IMR-90 (cell line): ENCODE measurements at regions not wholly inside any gene's neighbourhood (a gene's known extent, or its start where the extent isn't known, plus 50 kb on each side); places are given as distances from the start of the nearest gene placed in this dataset.
A peak's percentile ranks its signal among the peaks of the same experiment; 100 is the strongest.

Experiments used
- ATAC-seq: fragments of 200-7000 bp; cut with Tn5 transposase; 2 replicates; pipeline ENCODE4 v1.9.1; 2020; ENCODE audit warnings: low read depth, mild to moderate bottlenecking, moderate library complexity
- BruUV-seq: library from RNA; stranded (reverse); fragments of 400-500 nt; replicated peaks from 2 replicates; lab custom pipeline; 2021; lab: Mats Ljungman, UMichigan
- CTCF ChIA-PET: fragments of 300-600 bp; formaldehyde crosslinking; extraction: SDS; loops from one replicate; lab custom pipeline; 2021; ENCODE audit warnings: antibody characterized with exemption; lab: Yijun Ruan, JAX
- POLR2A ChIA-PET: fragments of 300-600 bp; sonication (Branson Sonifier 250); formaldehyde crosslinking; loops from one replicate; lab custom pipeline; 2022; ENCODE audit warnings: antibody characterized with exemption; ENCODE audit not compliant: unreplicated experiment; lab: Charles Lee
- DNase-seq: peaks from one replicate; pipeline ENCODE4 v3.0.0; 2013
- H2AFZ ChIP-seq: replicated peaks from 2 replicates; pipeline ENCODE3; 2013; ENCODE audit warnings: low read length, mild to moderate bottlenecking; ENCODE audit not compliant: poor library complexity
- H2AK5ac ChIP-seq: 2 replicates; pipeline ENCODE4 v1.6.1; 2013; ENCODE audit warnings: low read depth, low read length, inconsistent platforms
- H2AK9ac ChIP-seq: replicated peaks from 2 replicates; pipeline ENCODE3; 2013; ENCODE audit warnings: mild to moderate bottlenecking, low read depth, low read length, moderate library complexity; ENCODE audit not compliant: poor library complexity
- H2BK120ac ChIP-seq: 2 replicates; pipeline ENCODE4 v1.6.1; 2013; ENCODE audit warnings: low read depth, low read length, inconsistent platforms
- H2BK15ac ChIP-seq: 3 replicates; pipeline ENCODE4 v1.6.1; 2013; ENCODE audit warnings: low read depth, low read length, inconsistent platforms
- H2BK20ac ChIP-seq: 2 replicates; pipeline ENCODE4 v1.6.1; 2013; ENCODE audit warnings: low read depth, mild to moderate bottlenecking, inconsistent platforms, low read length, moderate library complexity
- H2BK5ac ChIP-seq: 2 replicates; pipeline ENCODE4 v1.6.1; 2013; ENCODE audit warnings: mild to moderate bottlenecking, low read depth, low read length, inconsistent platforms; ENCODE audit not compliant: poor library complexity, severe bottlenecking
- H3K14ac ChIP-seq: replicated peaks from 2 replicates; pipeline ENCODE4 v1.6.1; 2013; ENCODE audit warnings: low read depth, low read length, inconsistent platforms
- H3K18ac ChIP-seq: 2 replicates; pipeline ENCODE4 v1.6.1; 2013; ENCODE audit warnings: low read depth, low read length, control low read depth
- H3K23ac ChIP-seq: 2 replicates; pipeline ENCODE4 v1.6.1; 2013; ENCODE audit warnings: low read depth, low read length, inconsistent platforms
- H3K27ac ChIP-seq: 2 replicates; pipeline ENCODE4 v1.5.1; 2013; ENCODE audit warnings: mild to moderate bottlenecking, control low read depth, low read length; ENCODE audit not compliant: insufficient read depth
- H3K27me3 ChIP-seq: 2 replicates; pipeline ENCODE4 v1.6.1; 2013; ENCODE audit warnings: low read length; ENCODE audit not compliant: control insufficient read depth, insufficient read depth
- H3K36me3 ChIP-seq: 2 replicates; pipeline ENCODE4 v1.6.1; 2013; ENCODE audit warnings: low read length, mixed read lengths; ENCODE audit not compliant: control insufficient read depth, insufficient read depth
- H3K4ac ChIP-seq: 2 replicates; pipeline ENCODE4 v1.6.1; 2013; ENCODE audit warnings: low read depth, low read length, inconsistent platforms
- H3K4me1 ChIP-seq: 2 replicates; pipeline ENCODE4 v1.6.1; 2013; ENCODE audit warnings: low read length, mixed read lengths; ENCODE audit not compliant: control insufficient read depth, insufficient read depth
- H3K4me2 ChIP-seq: 2 replicates; pipeline ENCODE4 v1.6.1; 2013; ENCODE audit warnings: low read depth, mild to moderate bottlenecking, control low read depth, low read length, moderate library complexity
- H3K4me3 ChIP-seq: 2 replicates; pipeline ENCODE4 v1.5.1; 2013; ENCODE audit warnings: low read depth, mild to moderate bottlenecking, control low read depth, low read length, moderate library complexity; ENCODE audit not compliant: insufficient read depth
- H3K56ac ChIP-seq: 2 replicates; pipeline ENCODE4 v1.6.1; 2013; ENCODE audit warnings: low read length, inconsistent platforms; ENCODE audit not compliant: insufficient read depth; ENCODE audit errors: extremely low read depth
- H3K79me1 ChIP-seq, 2 experiments: 2 replicates each; pipeline ENCODE4 v1.6.1; 2013; ENCODE audit warnings: low read length in 2 of 2, inconsistent platforms in 1 of 2, low read depth in 1 of 2
- H3K9ac ChIP-seq: 2 replicates; pipeline ENCODE4 v1.6.1; 2013; ENCODE audit warnings: low read depth, low read length, control low read depth
- H3K9me1 ChIP-seq: 2 replicates; pipeline ENCODE4 v1.6.1; 2013; ENCODE audit warnings: low read length, inconsistent platforms; ENCODE audit not compliant: insufficient read depth
- H3K9me3 ChIP-seq: 2 replicates; pipeline ENCODE4 v1.6.1; 2013; ENCODE audit warnings: low read length; ENCODE audit not compliant: control insufficient read depth, insufficient read depth
- H4K20me1 ChIP-seq: 2 replicates; pipeline ENCODE4 v1.6.1; 2013; ENCODE audit warnings: low read length, inconsistent platforms; ENCODE audit not compliant: insufficient read depth
- H4K5ac ChIP-seq: 2 replicates; pipeline ENCODE4 v1.6.1; 2013; ENCODE audit warnings: mild to moderate bottlenecking, low read depth, low read length, control low read depth
- H4K8ac ChIP-seq, 2 experiments: 2 replicates each; pipeline ENCODE4 v1.6.1; 2013; ENCODE audit warnings: low read depth in 2 of 2, low read length in 2 of 2, control low read depth in 1 of 2, inconsistent platforms in 1 of 2
- H4K91ac ChIP-seq: 2 replicates; pipeline ENCODE4 v1.6.1; 2013; ENCODE audit warnings: low read depth, low read length, inconsistent platforms; ENCODE audit not compliant: insufficient read depth
- CEBPB ChIP-seq: IDR thresholded peaks from 2 replicates; pipeline ENCODE4 v1.6.1; 2012; ENCODE audit warnings: low read depth, low read length, improper control_type of control experiment
- MAZ ChIP-seq: IDR thresholded peaks from 2 replicates; pipeline ENCODE4 v1.6.1; 2012; ENCODE audit warnings: low read depth, mild to moderate bottlenecking, low read length, improper control_type of control experiment, moderate library complexity, borderline replicate concordance
- WGBS, 2 experiments: methylation state at CpG; one replicate each; pipeline versions ENCODE4 v1.1.5 to v1.1.7; 2013; ENCODE audit warnings: missing lambda C conversion rate in 2 of 2; ENCODE audit not compliant: insufficient read length in 1 of 2; ENCODE audit errors: extremely low coverage in 2 of 2; 5-methylcytosine and 5-hydroxymethylcytosine counted together
- dilution Hi-C: fragments of 300-500 bp; cut with HindIII; formaldehyde crosslinking; loops from one replicate; pipeline ENCODE4 v1.14.3; 2018; ENCODE audit warnings: low sequenced_read_pairs; ENCODE audit not compliant: unreplicated experiment
- in situ Hi-C: fragments of 300-500 bp; cut with MboI; formaldehyde crosslinking; loops from 3 replicates; pipeline ENCODE4 v1.14.3; 2019; ENCODE audit warnings: low sequenced_read_pairs, inconsistent platforms, mixed read lengths
- intact Hi-C: fragments of 100-400 bp; cut with micrococcal nuclease; formaldehyde crosslinking; loops from 2 replicates; pipeline ENCODE4 v1.10.0; 2022

GRCh38 chr4:147366164-147366563, 114.7 kb upstream of the EDNRA start:
- WGBS, 2 experiments = 100% methylated on average over 1 of the region's 3 CpGs; no CpG with 5 or more reads in 1 of the 2 experiments
- TF ChIP-seq MAZ (no peak), CEBPB (peak; percentile 92)
- DNase-seq = no peak
- H3K79me1 ChIP-seq = peaks cover 0 to 6% of the 10 kb centered on the region in 2 experiments; a peak in 1 of 4 replicates
- H3K27me3 ChIP-seq = no peaks in the 10 kb centered on the region
- H3K23ac ChIP-seq = no peak overlapping the region
- H2BK15ac ChIP-seq = no peak overlapping the region
- H3K4me2 ChIP-seq = no peak overlapping the region
- BruUV-seq = no TSS peak
- H3K56ac ChIP-seq = no peak overlapping the region
- no peak overlapping the region; the same call in 1 of the 2 replicates for H2AK5ac ChIP-seq
- no peak overlapping the region for H2BK5ac ChIP-seq
- ChIA-PET CTCF (interaction anchor here (1.1 kb wide), 1 partner anchor 205 kb away, joined by 3 read pairs; no protein-coding TSS in a partner anchor), POLR2A (no interaction called here)
- no peak overlapping the region for H2AFZ ChIP-seq
- ATAC-seq = no peak
- peaks cover 20% of the 10 kb centered on the region for H3K4me1 ChIP-seq
- intact Hi-C loops = no loop called here
- in situ Hi-C loops = no loop called here
- H3K9me1 ChIP-seq = peaks cover 8% of the 10 kb centered on the region; the same call in 1 of the 2 replicates
- H3K4ac ChIP-seq = no peak overlapping the region
- dilution Hi-C loops = no loop called here
- no peak overlapping the region for H3K14ac ChIP-seq
- no peaks in the 10 kb centered on the region for H3K36me3 ChIP-seq
- H3K9me3 ChIP-seq = no peaks in the 10 kb centered on the region
- no peak overlapping the region for H4K91ac ChIP-seq
- H2BK120ac ChIP-seq = no peak overlapping the region
- no peak overlapping the region for H4K8ac ChIP-seq
- no peak overlapping the region for H3K27ac ChIP-seq
- no peak overlapping the region for H3K4me3 ChIP-seq
- no peak overlapping the region for H2BK20ac ChIP-seq
- no peak overlapping the region for H3K18ac ChIP-seq
- H3K9ac ChIP-seq = no peak overlapping the region
- no peak overlapping the region for H4K5ac ChIP-seq
- H4K20me1 ChIP-seq = no peaks in the 10 kb centered on the region
- no peak overlapping the region for H2AK9ac ChIP-seq
